Hematopoietic multipotent progenitor cell treated with erythropoietin and hydrocortisone succinate and interleukin-3 and kit ligand, for 8 days (in vitro differentiated cells): ENCODE measurements at regions not wholly inside any gene's neighbourhood (a gene's known extent, or its start where the extent isn't known, plus 50 kb on each side); places are given as distances from the start of the nearest gene placed in this dataset.

Experiments
- DNase-seq: peaks from one replicate; pipeline ENCODE4 v3.0.0-alpha.2; 2015

- DNase-seq = no peak
Measured at GRCh38 chr17:77343031-77343800, 202.4 kb downstream of the SEC14L1 start.

- no peak for DNase-seq
Measured at GRCh38 chr17:77344038-77344437, 203.3 kb downstream of the SEC14L1 start.

GRCh38 chr17:77345260-77345910, 204.6 kb downstream of the SEC14L1 start:
- no peak for DNase-seq

- DNase-seq = no peak
Measured at GRCh38 chr17:77346765-77347164, 206.0 kb downstream of the SEC14L1 start.

GRCh38 chr17:77347544-77347943, 206.8 kb downstream of the SEC14L1 start:
- no peak for DNase-seq

- DNase-seq = no peak
Measured at GRCh38 chr17:77349976-77350830, 209.4 kb downstream of the SEC14L1 start.

- no peak for DNase-seq
Measured at GRCh38 chr17:77352441-77352840, 211.7 kb downstream of the SEC14L1 start.

GRCh38 chr17:77352996-77353395, 212.2 kb downstream of the SEC14L1 start:
- DNase-seq = no peak

- DNase-seq = no peak
Measured at GRCh38 chr17:77353684-77354419, 213.1 kb downstream of the SEC14L1 start.

GRCh38 chr17:77354420-77354669, 213.6 kb downstream of the SEC14L1 start:
- no peak for DNase-seq

GRCh38 chr17:77354670-77355455, 214.1 kb downstream of the SEC14L1 start:
- no peak for DNase-seq

- no peak for DNase-seq
Measured at GRCh38 chr17:77356109-77356689, 215.4 kb downstream of the SEC14L1 start.

- no peak for DNase-seq
Measured at GRCh38 chr17:77356690-77357201, 216.0 kb downstream of the SEC14L1 start.

GRCh38 chr17:77358801-77359200, 218.0 kb downstream of the SEC14L1 start:
- no peak for DNase-seq

- DNase-seq = no peak
Measured at GRCh38 chr17:77359236-77359635, 218.5 kb downstream of the SEC14L1 start.

GRCh38 chr17:77361986-77362620, 221.3 kb downstream of the SEC14L1 start:
- no peak for DNase-seq

- peak; percentile 67 for DNase-seq
Measured at GRCh38 chr17:77363821-77364361, 223.1 kb downstream of the SEC14L1 start.

- DNase-seq = no peak
Measured at GRCh38 chr17:77364381-77364911, 223.7 kb downstream of the SEC14L1 start.

GRCh38 chr17:77364941-77365583, 224.3 kb downstream of the SEC14L1 start:
- DNase-seq = no peak

GRCh38 chr17:77365584-77366186, 224.9 kb downstream of the SEC14L1 start:
- DNase-seq = no peak
